22Rv1 (cell line): ENCODE measurements at regions not wholly inside any gene's neighbourhood (a gene's known extent, or its start where the extent isn't known, plus 50 kb on each side); places are given as distances from the start of the nearest gene placed in this dataset.

Experiments
- H3K27ac ChIP-seq: fragments of 450-650 bp; 2 replicates; pipeline ENCODE4 v1.5.1; 2017
- ZFX ChIP-seq: fragments of 450-650 bp; IDR thresholded peaks from 2 replicates; pipeline ENCODE4 v1.6.1; 2017; ENCODE audit warnings: antibody characterized with exemption, borderline replicate concordance
- TF ChIP-seq, protein P1 (sequence below): fragments of 450-650 bp; IDR thresholded peaks from 2 replicates; pipeline ENCODE4 v1.5.1; 2017; ENCODE audit warnings: mild to moderate bottlenecking

DNA sequence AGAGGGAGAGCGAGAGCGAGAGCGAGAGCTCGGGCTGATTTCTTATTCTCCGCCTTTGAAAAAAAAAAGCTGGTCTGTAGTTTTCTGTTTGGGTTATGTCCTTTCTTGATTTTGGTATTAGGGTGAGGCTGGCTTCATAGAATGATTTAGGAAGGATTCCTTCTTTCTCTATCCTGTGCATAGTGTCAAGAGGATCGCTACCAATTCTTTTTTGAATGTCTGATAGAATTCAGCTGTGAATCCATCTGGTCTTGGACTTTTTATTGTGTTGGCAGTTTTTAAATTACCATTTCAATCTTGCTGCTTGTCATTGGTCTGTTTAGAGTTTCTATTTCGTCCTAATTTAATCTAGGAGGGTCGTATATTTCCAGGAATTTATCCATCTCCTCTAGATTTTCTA is 1414.6 kb upstream of the MIR17HG start:
- TF ChIP-seq, protein P1, sequence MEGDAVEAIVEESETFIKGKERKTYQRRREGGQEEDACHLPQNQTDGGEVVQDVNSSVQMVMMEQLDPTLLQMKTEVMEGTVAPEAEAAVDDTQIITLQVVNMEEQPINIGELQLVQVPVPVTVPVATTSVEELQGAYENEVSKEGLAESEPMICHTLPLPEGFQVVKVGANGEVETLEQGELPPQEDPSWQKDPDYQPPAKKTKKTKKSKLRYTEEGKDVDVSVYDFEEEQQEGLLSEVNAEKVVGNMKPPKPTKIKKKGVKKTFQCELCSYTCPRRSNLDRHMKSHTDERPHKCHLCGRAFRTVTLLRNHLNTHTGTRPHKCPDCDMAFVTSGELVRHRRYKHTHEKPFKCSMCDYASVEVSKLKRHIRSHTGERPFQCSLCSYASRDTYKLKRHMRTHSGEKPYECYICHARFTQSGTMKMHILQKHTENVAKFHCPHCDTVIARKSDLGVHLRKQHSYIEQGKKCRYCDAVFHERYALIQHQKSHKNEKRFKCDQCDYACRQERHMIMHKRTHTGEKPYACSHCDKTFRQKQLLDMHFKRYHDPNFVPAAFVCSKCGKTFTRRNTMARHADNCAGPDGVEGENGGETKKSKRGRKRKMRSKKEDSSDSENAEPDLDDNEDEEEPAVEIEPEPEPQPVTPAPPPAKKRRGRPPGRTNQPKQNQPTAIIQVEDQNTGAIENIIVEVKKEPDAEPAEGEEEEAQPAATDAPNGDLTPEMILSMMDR, result no peak
- TF ChIP-seq ZFX, result no peak
- H3K27ac ChIP-seq, result no peak overlapping the region

DNA sequence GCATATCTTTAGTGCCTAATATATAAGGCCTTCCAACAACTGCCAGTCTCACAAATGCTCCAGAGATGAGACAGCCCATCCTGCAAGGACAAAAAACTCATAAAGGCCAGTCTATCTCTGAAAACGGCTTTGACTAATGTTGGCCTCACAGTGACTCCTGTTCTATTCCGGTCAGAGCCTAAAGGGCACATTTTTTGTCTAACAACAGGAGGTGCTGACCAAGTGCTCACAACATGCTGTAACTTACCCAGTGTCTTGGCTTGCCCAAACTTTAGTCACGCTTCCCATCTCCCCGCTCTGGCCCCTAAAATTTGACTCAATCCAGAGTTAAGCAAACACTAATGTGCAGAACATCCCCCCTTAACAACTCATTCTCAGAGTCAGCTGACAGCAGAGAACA is 1411.2 kb upstream of the MIR17HG start:
- H3K27ac ChIP-seq, result no peak overlapping the region
- TF ChIP-seq ZFX, result no peak
- TF ChIP-seq, protein P1, result no peak

GRCh38 chr13:89937420-89937819 is 1410.1 kb upstream of the MIR17HG start:
- no peak for TF ChIP-seq ZFX
- TF ChIP-seq, protein P1, result no peak
- no peak overlapping the region for H3K27ac ChIP-seq

DNA sequence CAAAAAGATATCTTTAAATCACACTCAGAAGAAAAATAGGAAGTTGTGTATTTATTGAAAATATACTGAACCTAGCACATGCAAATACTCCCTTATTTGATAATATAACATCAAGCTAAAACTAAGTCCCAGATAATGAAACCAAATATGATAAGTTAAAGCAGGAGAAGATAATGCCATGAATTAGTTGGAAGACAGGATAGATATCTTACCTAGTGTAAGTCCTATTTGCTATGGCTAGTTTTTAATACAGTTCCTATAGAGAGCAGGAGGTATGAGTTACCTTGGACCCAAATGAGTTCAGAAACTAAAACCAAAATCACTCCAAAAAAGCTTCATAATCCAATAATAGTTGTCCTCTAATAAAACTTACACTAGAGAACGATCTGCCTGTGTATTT is 1407.1 kb upstream of the MIR17HG start:
- no peak overlapping the region for H3K27ac ChIP-seq
- TF ChIP-seq ZFX, result no peak
- TF ChIP-seq, protein P1, result no peak

- no peak for TF ChIP-seq ZFX
- TF ChIP-seq, protein P1, result no peak
- no peak overlapping the region for H3K27ac ChIP-seq
Measured at GRCh38 chr13:89943139-89943538, 1404.3 kb upstream of the MIR17HG start.

GRCh38 chr13:89950225-89950624 is 1397.3 kb upstream of the MIR17HG start:
- H3K27ac ChIP-seq, result no peak overlapping the region
- TF ChIP-seq, protein P1, result no peak
- no peak for TF ChIP-seq ZFX

DNA sequence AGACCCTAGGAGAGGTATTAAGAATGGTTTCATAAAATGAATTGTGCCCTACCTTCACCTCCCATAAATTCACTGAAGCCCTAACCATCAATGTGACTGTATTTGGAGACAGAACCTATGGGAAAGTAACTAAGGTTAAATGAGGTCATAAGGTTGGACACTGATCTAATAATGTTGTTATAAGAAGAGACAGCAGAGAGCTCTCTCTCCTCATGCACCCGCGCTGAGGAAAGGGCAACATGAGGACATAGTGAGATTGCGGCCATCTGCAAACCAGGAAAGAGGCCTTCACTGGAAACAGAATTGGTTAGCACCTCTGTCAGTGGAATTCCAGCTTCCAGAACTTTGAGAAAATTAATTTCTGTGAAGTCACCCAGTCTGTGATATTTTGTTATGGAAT is 1396.1 kb upstream of the MIR17HG start:
- no peak for TF ChIP-seq ZFX
- TF ChIP-seq, protein P1, result peak; percentile 12; the same call in 1 of the 2 replicates
- H3K27ac ChIP-seq, result no peak overlapping the region
